Activated CD4-positive, CD25-positive, alpha-beta regulatory T cell (primary cell): ENCODE measurements at regions not wholly inside any gene's neighbourhood (a gene's known extent, or its start where the extent isn't known, plus 50 kb on each side); places are given as distances from the start of the nearest gene placed in this dataset.

Experiments
- DNase-seq, 4 experiments: peaks; one replicate each; lab custom pipeline; 2025; lab: John Stamatoyannopoulos, UW

- DNase-seq = no peak
Measured at GRCh38 chr21:25422610-25423608, 184.4 kb downstream of the MRPL39 start.

- DNase-seq = peak in 3 of 4 experiments; percentile 10 to 24 (median 24)
Measured at GRCh38 chr21:25421321-25422028, 185.8 kb downstream of the MRPL39 start.

- DNase-seq = no peak
Measured at GRCh38 chr21:25420831-25421230, 186.4 kb downstream of the MRPL39 start.

GRCh38 chr21:25416669-25417068, 190.6 kb downstream of the MRPL39 start:
- DNase-seq = no peak

GRCh38 chr21:25412100-25412499, 195.2 kb downstream of the MRPL39 start:
- no peak for DNase-seq

GRCh38 chr21:25409978-25410377, 197.3 kb downstream of the MRPL39 start:
- DNase-seq = no peak

GRCh38 chr21:25408666-25409065, 198.6 kb downstream of the MRPL39 start:
- DNase-seq = no peak

GRCh38 chr21:25406887-25407579, 200.2 kb downstream of the MRPL39 start:
- no peak for DNase-seq

- no peak for DNase-seq
Measured at GRCh38 chr21:25405984-25406383, 201.3 kb downstream of the MRPL39 start.

- no peak for DNase-seq
Measured at GRCh38 chr21:25402134-25402961, 204.9 kb downstream of the MRPL39 start.

GRCh38 chr21:25400427-25400826, 206.9 kb downstream of the MRPL39 start:
- DNase-seq = no peak

- DNase-seq = no peak
Measured at GRCh38 chr21:25398630-25399029, 208.7 kb downstream of the MRPL39 start.

- peak in 2 of 4 experiments; percentile 5 to 18 for DNase-seq
Measured at GRCh38 chr21:25396135-25396711, 211.1 kb downstream of the MRPL39 start.

- no peak for DNase-seq
Measured at GRCh38 chr21:25391777-25392176, 215.5 kb downstream of the MRPL39 start.

GRCh38 chr21:25390701-25391100, 216.6 kb downstream of the MRPL39 start:
- no peak for DNase-seq

GRCh38 chr21:25387665-25388064, 219.6 kb downstream of the MRPL39 start:
- DNase-seq = no peak

- no peak for DNase-seq
Measured at GRCh38 chr21:25385911-25386474, 221.3 kb downstream of the MRPL39 start.

- DNase-seq = no peak
Measured at GRCh38 chr21:25385341-25385740, 221.9 kb downstream of the MRPL39 start.

- DNase-seq = no peak
Measured at GRCh38 chr21:25384782-25385181, 222.5 kb downstream of the MRPL39 start.

GRCh38 chr21:25383545-25383944, 223.7 kb downstream of the MRPL39 start:
- DNase-seq = no peak
